Subcutaneous abdominal adipose tissue (tissue), 5 donors: ENCODE measurements at regions not wholly inside any gene's neighbourhood (a gene's known extent, or its start where the extent isn't known, plus 50 kb on each side); places are given as distances from the start of the nearest gene placed in this dataset.
"Not testable (repeated sequence)": the region's sequence is repeated elsewhere in the genome, so short reads cannot be mapped to it uniquely, and the experiment has no call there.

Experiments
- H3K27ac ChIP-seq: one replicate; pipeline ENCODE4 v1.7.0; 2013; ENCODE audit warnings: low read depth, mild to moderate bottlenecking, inconsistent platforms, low read length, moderate library complexity
- H3K27me3 ChIP-seq, 5 donors: one replicate each; pipeline ENCODE4 v1.7.0; 2013; ENCODE audit warnings: low read length in 5 of 5, inconsistent platforms in 1 of 5; ENCODE audit not compliant: control insufficient read depth in 5 of 5, insufficient read depth in 4 of 5
- H3K36me3 ChIP-seq, 5 donors: one replicate each; pipeline ENCODE4 v1.7.0; 2013; ENCODE audit warnings: low read length in 5 of 5; ENCODE audit not compliant: control insufficient read depth in 5 of 5, insufficient read depth in 5 of 5
- H3K4me1 ChIP-seq, 5 donors: one replicate each; pipeline ENCODE4 v1.7.0; 2013; ENCODE audit warnings: low read length in 5 of 5, mild to moderate bottlenecking in 3 of 5, moderate library complexity in 1 of 5; ENCODE audit not compliant: control insufficient read depth in 5 of 5, insufficient read depth in 5 of 5
- H3K4me3 ChIP-seq, 5 donors: one replicate each; pipeline ENCODE4 v1.7.0; 2013; ENCODE audit warnings: low read length in 5 of 5, low read depth in 1 of 5
- H3K9ac ChIP-seq, 5 donors: one replicate each; pipeline ENCODE4 v1.7.0; 2013; ENCODE audit warnings: low read length in 5 of 5, mild to moderate bottlenecking in 4 of 5, moderate library complexity in 3 of 5
- H3K9me3 ChIP-seq, 5 donors: one replicate each; pipeline ENCODE4 v1.7.0; 2013; ENCODE audit warnings: low read length in 5 of 5; ENCODE audit not compliant: control insufficient read depth in 5 of 5
- donor health status: healthy.
- donor health status: healthy.
- donor health status: healthy.
- donor health status: healthy.
- donor health status: healthy.

GRCh38 chr20:58572428-58572763 lies 57.2 kb upstream of the APCDD1L start:
- not testable (repeated sequence) for H3K4me1 ChIP-seq, H3K9ac ChIP-seq, H3K27ac ChIP-seq, H3K36me3 ChIP-seq, H3K4me3 ChIP-seq, H3K9me3 ChIP-seq
- H3K27me3 ChIP-seq = peaks cover 8 to 23% (median 15%) of the 10 kb centered on the region in 5 donors

DNA sequence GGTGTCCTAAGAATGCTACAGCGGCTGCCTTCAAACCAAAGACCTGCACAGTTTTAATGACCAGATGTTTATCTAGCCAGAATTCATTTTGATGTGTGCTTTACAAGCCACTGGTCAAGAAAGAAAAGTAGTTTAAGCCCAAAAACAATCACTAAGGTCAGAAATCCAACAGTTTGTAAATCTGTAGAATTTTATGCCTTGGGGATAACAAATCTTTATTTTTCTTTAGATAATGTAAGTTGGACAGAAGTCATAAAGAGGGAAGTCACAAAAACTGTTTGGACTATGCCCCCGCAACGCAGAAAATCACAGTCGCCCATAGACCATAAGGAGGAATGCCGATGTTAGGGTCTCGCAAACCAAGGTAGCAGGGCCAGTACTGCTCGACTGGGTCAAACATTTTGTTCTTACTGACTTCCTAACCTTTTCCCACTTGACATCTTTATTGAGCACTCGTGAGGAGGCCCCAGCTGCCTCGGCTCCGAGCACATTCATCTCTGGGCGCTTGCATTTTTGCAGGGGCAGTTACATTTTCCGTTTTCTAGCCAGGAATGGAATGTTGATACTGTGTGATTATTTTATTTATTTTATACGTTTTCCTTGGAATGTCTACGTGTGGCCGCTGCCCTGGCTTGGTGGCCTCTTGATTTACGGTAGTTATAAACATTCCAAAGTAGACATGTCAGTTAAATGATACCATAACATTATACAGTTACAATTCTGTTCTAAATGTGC lies 56.7 kb upstream of the APCDD1L start:
- Histone ChIP-seq H3K27me3 (peaks cover 12 to 24% (median 13%) of the 10 kb centered on the region in 5 donors), H3K9ac (no peak overlapping the region), H3K9me3 (no peaks in the 10 kb centered on the region), H3K4me3 (no peak overlapping the region), H3K36me3 (no peaks in the 10 kb centered on the region), H3K4me1 (peaks cover 0 to 5% (median 0%) of the 10 kb centered on the region in 5 donors), H3K27ac (no peak overlapping the region)

DNA sequence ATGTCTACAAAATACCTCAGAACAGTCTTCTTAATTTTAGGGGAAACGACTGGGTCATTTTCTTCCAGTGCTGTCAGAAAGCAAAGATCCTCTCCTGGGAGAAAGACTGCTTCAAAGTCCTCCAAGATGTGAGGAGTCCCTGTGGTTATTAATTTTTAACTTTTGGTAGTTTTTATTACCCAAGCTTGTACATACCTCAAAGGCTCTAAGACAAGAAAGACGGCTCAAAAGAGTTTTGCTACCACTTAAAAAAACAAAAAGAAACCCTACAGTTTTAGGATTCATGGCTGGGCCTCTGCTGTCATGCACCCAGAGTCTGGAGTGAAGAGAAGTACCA lies 56.1 kb upstream of the APCDD1L start:
- Histone ChIP-seq H3K27me3 (peaks cover 11 to 24% (median 13%) of the 10 kb centered on the region in 5 donors), H3K27ac (no peak overlapping the region), H3K4me3 (no peak overlapping the region), H3K9me3 (no peaks in the 10 kb centered on the region), H3K4me1 (peaks cover 0 to 5% (median 0%) of the 10 kb centered on the region in 5 donors), H3K36me3 (no peaks in the 10 kb centered on the region), H3K9ac (no peak overlapping the region)

GRCh38 chr20:58570204-58570859 lies 55.1 kb upstream of the APCDD1L start:
- H3K9me3 ChIP-seq = no peaks in the 10 kb centered on the region
- H3K27ac ChIP-seq = no peak overlapping the region
- H3K9ac ChIP-seq = no peak overlapping the region
- H3K27me3 ChIP-seq = peaks cover 12 to 27% (median 17%) of the 10 kb centered on the region in 5 donors
- peaks cover 0 to 5% (median 0%) of the 10 kb centered on the region in 5 donors for H3K4me1 ChIP-seq
- no peak overlapping the region for H3K4me3 ChIP-seq
- H3K36me3 ChIP-seq = no peaks in the 10 kb centered on the region

DNA sequence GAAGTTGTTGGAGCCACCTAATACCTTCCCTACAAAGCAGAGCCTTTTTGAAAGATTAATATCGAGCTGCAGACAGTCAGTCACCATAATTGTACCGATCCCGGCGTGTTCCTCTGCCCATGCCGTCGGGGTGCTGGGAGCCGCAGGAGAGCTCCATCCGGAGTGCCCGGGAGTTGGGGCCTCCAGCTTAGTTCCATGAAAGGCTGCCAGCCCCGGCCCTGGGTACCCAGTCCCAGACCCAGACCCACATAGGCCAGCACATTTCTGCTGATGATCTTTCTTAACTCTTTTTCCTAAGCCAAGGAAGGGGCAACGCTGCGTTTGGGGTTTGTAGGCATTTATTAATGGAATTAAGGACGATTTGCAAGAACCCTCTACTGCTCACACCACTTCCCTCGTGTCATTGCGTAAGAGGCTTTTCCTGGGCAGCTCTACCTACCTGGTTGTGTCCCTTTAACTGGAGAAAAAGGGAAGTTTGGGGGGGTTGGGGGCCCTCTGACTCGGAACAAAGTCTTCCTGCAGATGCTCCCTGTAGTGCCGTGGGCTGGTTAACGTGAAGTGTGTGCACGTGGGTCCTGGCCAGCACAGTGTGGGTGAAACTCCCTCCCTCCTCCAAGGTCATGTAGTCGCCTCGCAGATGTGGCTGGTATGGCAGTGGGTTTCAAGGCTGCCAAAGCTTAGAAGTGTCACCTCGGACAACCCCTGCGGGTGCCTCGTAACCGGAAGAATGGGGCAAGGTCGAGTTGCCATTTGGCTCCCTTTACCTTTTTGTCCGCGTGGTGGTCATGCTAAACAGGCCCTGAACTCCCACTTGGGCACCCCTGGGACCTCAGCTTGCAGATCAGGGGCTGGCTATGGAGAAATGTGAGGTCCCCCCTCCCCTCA lies 54.3 kb upstream of the APCDD1L start:
- no peak overlapping the region for H3K9ac ChIP-seq
- peaks cover 0 to 5% (median 0%) of the 10 kb centered on the region in 5 donors for H3K4me1 ChIP-seq
- H3K27me3 ChIP-seq = peaks cover 12 to 27% (median 17%) of the 10 kb centered on the region in 5 donors
- H3K36me3 ChIP-seq = no peaks in the 10 kb centered on the region
- H3K27ac ChIP-seq = no peak overlapping the region
- no peaks in the 10 kb centered on the region for H3K9me3 ChIP-seq
- no peak overlapping the region for H3K4me3 ChIP-seq

DNA sequence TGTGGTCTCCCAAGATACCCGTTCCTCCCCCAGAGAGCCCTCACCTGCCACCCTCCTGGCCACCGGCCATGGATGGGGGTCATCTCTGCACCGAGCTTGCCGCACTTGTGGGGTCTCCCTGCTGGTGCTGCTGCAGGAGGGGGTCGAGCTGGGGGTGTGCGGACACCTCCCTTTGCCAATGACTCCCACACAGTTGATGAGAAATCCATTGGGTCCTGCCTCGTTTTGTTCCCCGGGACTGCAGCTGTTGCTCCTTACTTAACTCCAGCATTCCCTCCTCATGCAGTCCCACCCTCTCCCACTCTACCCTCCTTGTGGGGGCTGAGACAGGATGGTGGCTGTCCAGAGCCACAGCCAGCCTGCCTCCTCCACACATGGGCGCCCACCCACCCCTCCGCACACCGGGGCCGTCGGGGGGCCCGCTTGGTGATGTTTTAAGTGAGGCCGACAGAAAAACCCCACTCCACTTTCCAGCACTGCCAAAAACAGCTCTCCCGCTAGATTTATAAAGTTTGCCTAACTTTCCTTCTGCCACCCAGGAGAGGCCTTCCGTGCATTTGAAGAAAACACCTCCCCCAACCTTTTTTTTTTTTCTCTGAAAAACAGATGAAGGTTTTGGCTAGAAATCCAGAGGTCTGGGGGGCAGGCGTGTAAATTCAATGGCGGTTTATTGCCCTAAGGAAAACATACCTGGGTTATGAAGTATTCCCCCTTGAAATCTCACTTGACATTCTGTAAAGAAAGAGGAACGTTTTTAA lies 53.5 kb upstream of the APCDD1L start:
- H3K9ac ChIP-seq = no peak overlapping the region
- H3K4me1 ChIP-seq = peaks cover 0 to 5% (median 0%) of the 10 kb centered on the region in 5 donors
- H3K27ac ChIP-seq = no peak overlapping the region
- no peaks in the 10 kb centered on the region for H3K36me3 ChIP-seq
- H3K27me3 ChIP-seq = peaks cover 12 to 27% (median 17%) of the 10 kb centered on the region in 5 donors
- no peak overlapping the region for H3K4me3 ChIP-seq
- peaks cover 0 to 3% (median 0%) of the 10 kb centered on the region in 5 donors for H3K9me3 ChIP-seq

GRCh38 chr20:58568126-58568482 lies 52.9 kb upstream of the APCDD1L start:
- H3K4me3 ChIP-seq = no peak overlapping the region
- peaks cover 12 to 27% (median 17%) of the 10 kb centered on the region in 5 donors for H3K27me3 ChIP-seq
- H3K9me3 ChIP-seq = peaks cover 0 to 3% (median 0%) of the 10 kb centered on the region in 5 donors
- peaks cover 0 to 5% (median 0%) of the 10 kb centered on the region in 5 donors for H3K4me1 ChIP-seq
- no peak overlapping the region for H3K27ac ChIP-seq
- H3K36me3 ChIP-seq = no peaks in the 10 kb centered on the region
- H3K9ac ChIP-seq = no peak overlapping the region

- peaks cover 0 to 5% (median 0%) of the 10 kb centered on the region in 5 donors for H3K4me1 ChIP-seq
- H3K27ac ChIP-seq = no peak overlapping the region
- no peaks in the 10 kb centered on the region for H3K36me3 ChIP-seq
- no peak overlapping the region for H3K4me3 ChIP-seq
- no peak overlapping the region for H3K9ac ChIP-seq
- H3K27me3 ChIP-seq = peaks cover 12 to 27% (median 17%) of the 10 kb centered on the region in 5 donors
- peaks cover 0 to 3% (median 0%) of the 10 kb centered on the region in 5 donors for H3K9me3 ChIP-seq
Observed at GRCh38 chr20:58567437-58567836, 52.2 kb upstream of the APCDD1L start.

DNA sequence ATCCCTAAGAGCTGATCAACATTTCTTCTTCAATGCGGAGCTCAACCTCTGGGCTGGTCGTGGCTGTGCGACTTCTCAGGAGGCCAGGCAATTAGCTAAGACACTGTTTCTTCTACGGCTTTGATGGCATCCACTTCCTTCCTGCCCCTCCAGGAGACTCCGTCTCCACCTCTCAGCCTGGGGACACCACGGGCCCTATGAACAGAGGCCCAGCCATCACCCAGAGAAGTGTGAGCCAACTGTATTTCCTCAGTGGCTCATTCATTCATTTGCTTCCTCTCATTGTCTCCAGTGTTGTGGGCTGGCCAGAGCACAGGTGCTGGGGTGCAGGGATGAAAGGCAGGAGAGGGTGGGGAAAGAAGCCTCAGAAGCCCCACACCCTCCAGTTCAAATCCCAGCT lies 51.8 kb upstream of the APCDD1L start:
- peaks cover 0 to 3% (median 0%) of the 10 kb centered on the region in 5 donors for H3K9me3 ChIP-seq
- no peaks in the 10 kb centered on the region for H3K36me3 ChIP-seq
- no peak overlapping the region for H3K27ac ChIP-seq
- no peak overlapping the region for H3K9ac ChIP-seq
- H3K4me3 ChIP-seq = no peak overlapping the region
- peaks cover 0 to 5% (median 0%) of the 10 kb centered on the region in 5 donors for H3K4me1 ChIP-seq
- H3K27me3 ChIP-seq = peaks cover 12 to 26% (median 17%) of the 10 kb centered on the region in 5 donors
